Breast epithelium (tissue), 3 donors: ENCODE measurements at regions not wholly inside any gene's neighbourhood (a gene's known extent, or its start where the extent isn't known, plus 50 kb on each side); places are given as distances from the start of the nearest gene placed in this dataset.

Experiments
- CTCF ChIP-seq, 3 donors: fragments of 450-650 bp; IDR thresholded peaks; one replicate each; pipeline ENCODE4 v1.5.1; 2016 to 2017; ENCODE audit warnings: antibody characterized with exemption in 3 of 3, mild to moderate bottlenecking in 3 of 3, moderate library complexity in 3 of 3
- POLR2A ChIP-seq: fragments of 450-650 bp; IDR thresholded peaks from one replicate; pipeline ENCODE4 v1.6.1; 2016; ENCODE audit warnings: antibody characterized with exemption, mild to moderate bottlenecking, moderate library complexity
- POLR2AphosphoS5 ChIP-seq, 3 donors: sonication (generic); formaldehyde crosslinking; IDR thresholded peaks; one replicate each; pipeline ENCODE4 v1.6.1; 2017; ENCODE audit warnings: antibody characterized with exemption in 3 of 3

GRCh38 chr22:49688516-49689254 lies 139.0 kb downstream of the BRD1 start:
- no peak for TF ChIP-seq CTCF (IDR thresholded peaks at IDR 0.05)
- no peak for TF ChIP-seq POLR2A
- no peak for TF ChIP-seq POLR2AphosphoS5 (IDR thresholded peaks at IDR 0.05)
